ENCODE measurements at regions not wholly inside any gene's neighbourhood (a gene's known extent, or its start where the extent isn't known, plus 50 kb on each side); places are given as distances from the start of the nearest gene placed in this dataset.

DNA sequence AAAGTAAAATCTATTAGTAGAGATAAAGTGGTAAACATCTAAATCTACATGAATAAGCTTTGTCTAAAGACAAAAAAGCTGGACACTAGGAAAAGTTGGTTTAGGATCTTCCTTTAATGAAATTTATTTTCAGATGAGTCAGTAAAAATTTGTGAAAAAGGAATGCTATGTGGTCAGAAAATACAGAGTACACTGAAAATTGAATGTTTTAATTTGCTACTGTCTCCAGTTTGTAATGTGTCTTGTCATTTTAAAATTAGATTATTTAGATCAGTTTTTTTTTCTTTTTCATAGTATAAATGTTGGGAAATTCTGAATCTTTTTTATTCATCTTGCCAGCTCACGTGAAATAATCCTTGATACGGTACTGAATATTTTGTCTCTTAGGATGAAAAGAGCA lies 56.9 kb downstream of the SLITRK6 start:
- intact Hi-C loops (cut with DNase I), result no loop called here
- Histone ChIP-seq H3K27me3 (no peaks in the 10 kb centered on the region), H3K4me3 (no peak overlapping the region), H3K9me3 (replicated peaks in 1 of 3) (no peaks in the 10 kb centered on the region), H3K36me3 (replicated peaks in 1 of 2) (no peaks in the 10 kb centered on the region), H3K4me1 (replicated peaks in 1 of 2) (no peaks in the 10 kb centered on the region), H3K27ac (no peak overlapping the region)
- DNase-seq, result no peak
- TF ChIP-seq POLR2A (IDR thresholded peaks at IDR 0.05) (no peak), CTCF (IDR thresholded peaks at IDR 0.05) (no peak)
- 0 to 55% (median 1%) methylated on average over 2 of the region's 2 CpGs for WGBS, 4 donors

GRCh38 chr13:85741017-85741416 lies 58.2 kb downstream of the SLITRK6 start:
- TF ChIP-seq CTCF (IDR thresholded peaks at IDR 0.05) (no peak), POLR2A (IDR thresholded peaks at IDR 0.05) (no peak)
- no peak overlapping the region for H3K27ac ChIP-seq
- intact Hi-C loops (cut with DNase I), result no loop called here

DNA sequence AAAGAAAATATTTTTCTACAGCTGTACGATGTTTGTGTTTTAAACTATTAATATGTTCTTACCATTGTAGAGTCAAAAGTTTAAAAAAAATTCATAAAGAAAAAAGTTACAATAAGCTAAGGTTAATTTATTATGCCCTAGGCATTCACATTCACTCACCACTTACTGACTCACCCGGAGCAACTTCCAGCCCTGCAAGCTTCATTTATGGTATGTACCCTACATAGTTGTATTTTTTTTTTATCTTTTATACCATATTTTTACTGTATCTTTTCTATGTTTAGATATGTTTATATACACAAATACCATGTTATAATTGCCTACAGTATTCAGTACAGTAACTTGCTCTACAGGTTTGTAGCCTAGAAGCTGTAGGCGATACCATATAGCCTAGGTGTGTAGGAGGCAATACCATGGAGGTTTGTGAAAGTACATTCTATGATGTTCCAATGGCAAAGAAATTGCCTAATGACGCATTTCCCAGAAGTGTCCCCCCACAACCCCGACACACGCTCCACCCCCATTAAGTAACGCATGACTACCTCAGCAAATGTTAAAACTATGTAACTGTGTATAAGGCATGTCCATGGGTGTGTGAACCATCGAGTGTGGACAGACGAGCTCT lies 60.4 kb downstream of the SLITRK6 start:
- H3K4me1 ChIP-seq (replicated peaks in 1 of 2), result no peaks in the 10 kb centered on the region
- no peaks in the 10 kb centered on the region for H3K36me3 ChIP-seq (replicated peaks in 1 of 2)
- intact Hi-C loops (cut with DNase I), result no loop called here
- no peak for TF ChIP-seq CTCF (IDR thresholded peaks at IDR 0.05)
- TF ChIP-seq POLR2A (IDR thresholded peaks at IDR 0.05), result no peak
- H3K27me3 ChIP-seq, result no peaks in the 10 kb centered on the region
- no peak overlapping the region for H3K27ac ChIP-seq
- no peak for DNase-seq
- H3K4me3 ChIP-seq, result no peak overlapping the region
- 66 to 73% (median 71%) methylated on average over 8 to 9 of the region's 9 CpGs for WGBS, 4 donors
- no peaks in the 10 kb centered on the region for H3K9me3 ChIP-seq (replicated peaks in 1 of 3)

More at GRCh38 chr13:85741017-85741416, 58.2 kb downstream of the SLITRK6 start:
- no peaks in the 10 kb centered on the region for H3K27me3 ChIP-seq
- no peaks in the 10 kb centered on the region for H3K9me3 ChIP-seq (replicated peaks in 1 of 3)
- WGBS, 4 donors, result 68 to 85% (median 74%) methylated on average over 3 of the region's 3 CpGs
- H3K4me3 ChIP-seq, result no peak overlapping the region
- no peaks in the 10 kb centered on the region for H3K36me3 ChIP-seq (replicated peaks in 1 of 2)
- no peak for DNase-seq
- no peaks in the 10 kb centered on the region for H3K4me1 ChIP-seq (replicated peaks in 1 of 2)

DNA sequence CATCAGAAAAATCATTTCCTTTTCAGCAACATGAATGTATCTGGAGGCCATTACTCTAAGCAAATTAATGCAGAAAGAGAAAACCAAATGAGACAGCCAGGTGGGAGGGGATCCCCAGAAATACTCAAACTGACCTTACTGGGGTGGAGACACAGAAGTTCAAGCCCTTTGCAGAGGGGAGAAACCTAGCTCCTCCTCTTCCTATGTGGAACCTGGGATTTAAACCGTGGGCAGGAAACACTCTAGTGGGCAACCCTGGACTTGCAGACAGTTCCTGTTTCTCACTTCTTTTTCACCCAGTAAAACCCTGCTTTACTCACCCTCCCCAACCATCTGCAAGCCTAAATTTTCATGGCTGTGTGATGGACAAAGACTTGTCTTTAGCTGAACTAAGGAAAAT lies 61.3 kb downstream of the SLITRK6 start:
- no peak overlapping the region for H3K4me3 ChIP-seq
- 60 to 86% (median 78%) methylated on average over 1 of the region's 1 CpG for WGBS, 4 donors
- H3K36me3 ChIP-seq (replicated peaks in 1 of 2), result no peaks in the 10 kb centered on the region
- H3K27me3 ChIP-seq, result no peaks in the 10 kb centered on the region
- intact Hi-C loops (cut with DNase I), result no loop called here
- no peak for TF ChIP-seq POLR2A (IDR thresholded peaks at IDR 0.05)
- no peak for TF ChIP-seq CTCF (IDR thresholded peaks at IDR 0.05)
- H3K27ac ChIP-seq, result no peak overlapping the region
- H3K9me3 ChIP-seq (replicated peaks in 1 of 3), result no peaks in the 10 kb centered on the region
- no peak for DNase-seq
- no peaks in the 10 kb centered on the region for H3K4me1 ChIP-seq (replicated peaks in 1 of 2)

All from adrenal gland (tissue), 9 donors.